SK-N-SH treated with all-trans-retinoic acid at 6 μM for 48 hours (cell line): ENCODE measurements at regions not wholly inside any gene's neighbourhood (a gene's known extent, or its start where the extent isn't known, plus 50 kb on each side); places are given as distances from the start of the nearest gene placed in this dataset.

Source experiments
- PPARA ChIP-seq: fragments of 250-450 bp; sonication (Bioruptor Pico); IDR thresholded peaks from 2 replicates; pipeline ENCODE4 v1.5.0; 2020; ENCODE audit warnings: mild to moderate bottlenecking, borderline replicate concordance
- TOX ChIP-seq: fragments of 250-450 bp; sonication (Bioruptor Pico); IDR thresholded peaks from 2 replicates; pipeline ENCODE4 v1.8.0; 2021; ENCODE audit warnings: mild to moderate bottlenecking, moderate library complexity, borderline replicate concordance

- TF ChIP-seq PPARA (no peak), TOX (no peak)
Observed at GRCh38 chr3:181541414-181541813, 170.3 kb upstream of the SOX2 start.
